HG02588 (cell line): ENCODE measurements at regions not wholly inside any gene's neighbourhood (a gene's known extent, or its start where the extent isn't known, plus 50 kb on each side); places are given as distances from the start of the nearest gene placed in this dataset.

Experiments
- ATAC-seq: cut with Tn5 transposase; IDR thresholded peaks from one replicate; pipeline ENCODE4 v1.9.1; 2021; ENCODE audit warnings: mild to moderate bottlenecking, moderate library complexity; ENCODE audit not compliant: unreplicated experiment

- no peak for ATAC-seq
Measured at GRCh38 chr12:58253663-58254062, 312.3 kb downstream of the ATP23 start.

- no peak for ATAC-seq
Measured at GRCh38 chr12:58254463-58255100, 313.2 kb downstream of the ATP23 start.

- ATAC-seq = no peak
Measured at GRCh38 chr12:58262796-58263195, 321.4 kb downstream of the ATP23 start.

- ATAC-seq = no peak
Measured at GRCh38 chr12:58263816-58264215, 322.4 kb downstream of the ATP23 start.

DNA sequence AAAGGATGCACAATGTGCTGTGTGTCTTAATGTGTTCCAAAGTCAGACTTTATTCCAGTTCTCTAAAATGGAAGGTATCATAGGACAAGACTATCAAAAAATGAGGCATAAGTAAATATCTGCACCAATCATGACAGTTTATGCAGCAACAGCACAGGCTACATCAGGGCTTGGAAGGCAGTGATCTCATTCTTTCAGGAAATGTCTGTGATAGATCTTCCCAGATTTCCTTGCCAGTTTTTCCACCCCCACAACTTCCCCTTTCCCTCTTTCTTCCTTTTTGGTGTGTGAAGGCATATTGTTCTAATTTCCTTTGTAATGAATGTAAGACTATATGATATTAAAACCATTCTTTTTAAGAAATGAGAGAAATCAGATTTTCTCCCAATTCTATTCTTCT, 326.7 kb downstream of the ATP23 start:
- ATAC-seq = no peak

DNA sequence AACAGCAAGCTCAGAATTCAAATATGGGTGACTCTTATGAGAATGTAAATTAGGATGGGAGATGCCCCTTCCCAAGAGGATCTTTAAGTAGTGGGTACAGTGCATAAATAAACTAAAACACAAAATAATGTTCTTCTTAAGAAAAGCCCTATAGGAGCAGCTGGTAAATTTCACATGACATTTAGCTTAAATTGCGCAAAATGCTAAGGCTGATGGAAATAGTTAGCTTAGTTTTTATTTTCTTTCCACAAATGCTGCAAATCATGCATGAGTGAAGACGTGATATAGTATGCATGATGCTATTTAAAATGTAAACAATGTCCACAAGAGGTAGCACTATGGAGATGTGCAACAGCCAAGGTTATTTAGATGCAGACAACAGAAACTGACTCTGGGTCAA, 328.1 kb downstream of the ATP23 start:
- no peak for ATAC-seq

GRCh38 chr12:58270966-58271705, 329.8 kb downstream of the ATP23 start:
- no peak for ATAC-seq

GRCh38 chr12:58272461-58272860, 331.1 kb downstream of the ATP23 start:
- no peak for ATAC-seq

DNA sequence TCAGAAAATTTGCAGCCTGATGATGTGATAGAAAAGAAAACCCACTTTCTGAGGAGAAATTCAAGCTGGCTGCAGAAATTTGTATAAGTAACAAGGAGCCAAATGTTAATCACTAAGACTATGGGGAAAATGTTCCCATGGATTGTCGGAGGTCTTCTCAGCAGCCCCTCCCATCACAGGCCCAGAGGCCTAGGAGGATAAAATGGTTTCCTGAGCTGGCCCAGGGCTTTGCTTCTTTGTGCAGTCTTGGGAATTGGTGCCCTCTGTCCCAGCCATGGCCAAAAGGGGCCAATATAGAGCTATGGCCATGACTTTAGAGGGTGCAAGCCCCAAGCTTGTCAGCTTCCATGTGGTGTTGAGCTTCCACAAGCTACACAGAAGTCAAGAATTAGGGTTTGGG, 335.9 kb downstream of the ATP23 start:
- ATAC-seq = no peak

- ATAC-seq = no peak
Measured at GRCh38 chr12:58283553-58283952, 342.2 kb downstream of the ATP23 start.

DNA sequence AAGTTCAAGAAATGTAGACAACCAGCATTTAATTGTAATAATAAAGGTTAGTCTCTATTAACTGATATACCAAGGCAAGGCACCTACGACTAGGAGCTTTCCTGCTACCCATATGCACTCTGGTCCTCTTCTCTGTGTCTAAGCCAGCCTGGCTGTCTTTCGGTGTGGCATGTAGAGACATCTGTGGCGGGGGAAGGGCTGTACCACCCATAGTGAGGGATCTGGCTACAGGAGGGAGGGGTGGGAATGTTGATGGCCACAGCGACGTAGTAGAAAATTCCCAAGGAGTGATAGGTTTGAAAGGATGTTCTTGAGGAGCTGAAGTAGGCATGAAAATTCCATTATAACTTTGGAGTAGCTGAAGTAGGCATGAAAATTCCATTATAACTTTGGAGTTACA, 344.2 kb downstream of the ATP23 start:
- ATAC-seq = no peak

DNA sequence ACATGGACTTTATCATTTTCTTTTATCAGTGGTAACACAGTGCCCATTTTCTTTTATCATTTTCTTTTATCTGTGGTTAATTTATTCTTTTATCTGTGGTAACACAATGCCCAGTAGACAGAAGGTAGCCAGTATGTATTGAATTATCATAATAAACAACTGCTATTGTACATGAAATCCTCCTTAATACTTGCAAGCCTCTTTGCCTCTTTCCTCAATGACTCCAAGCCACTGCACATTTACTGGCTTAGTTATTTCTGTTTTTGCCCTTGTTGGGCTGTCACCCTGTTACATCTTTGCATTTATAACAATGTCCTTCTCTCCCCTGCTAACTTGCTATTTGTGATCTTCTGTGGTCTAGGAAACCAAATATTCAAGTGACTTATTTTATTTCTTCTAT, 345.0 kb downstream of the ATP23 start:
- ATAC-seq = no peak

DNA sequence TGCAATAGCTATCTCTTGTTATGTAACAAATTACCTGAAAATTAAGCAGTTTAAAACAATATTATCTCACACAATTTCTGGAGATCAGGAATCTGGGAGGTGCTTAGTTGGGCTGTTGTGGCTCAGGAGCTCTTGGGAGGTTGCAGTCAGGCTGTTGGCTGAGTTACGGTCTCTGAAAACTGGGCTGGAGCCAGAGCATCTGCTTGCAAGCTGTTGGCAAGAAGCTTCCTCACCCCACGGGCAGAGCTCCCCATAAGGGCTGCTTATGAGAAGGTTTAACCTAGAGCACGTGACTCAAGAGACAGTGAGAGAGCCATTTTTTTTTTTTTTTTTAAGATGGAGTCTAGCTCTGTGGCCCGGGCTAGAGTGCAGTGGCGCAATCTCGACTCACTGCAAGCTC, 346.8 kb downstream of the ATP23 start:
- no peak for ATAC-seq

DNA sequence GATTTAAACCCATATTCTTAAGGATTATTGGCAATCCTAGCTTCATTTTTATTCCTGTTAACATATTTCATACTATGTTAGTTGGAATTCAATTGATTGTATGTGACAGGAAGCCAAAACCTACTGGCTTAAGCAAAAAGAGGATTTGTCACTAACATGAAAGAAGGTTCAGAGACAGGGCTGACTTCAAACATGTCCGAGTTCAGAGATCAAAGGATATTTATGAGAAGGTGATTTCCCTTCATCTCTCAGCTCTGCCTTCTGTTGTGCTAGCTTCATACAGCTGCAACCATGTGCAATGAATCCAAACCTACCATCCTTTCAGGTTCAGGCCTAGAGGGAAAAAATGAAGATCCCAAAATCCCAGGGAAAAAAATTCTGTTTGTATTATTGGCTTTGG, 349.7 kb downstream of the ATP23 start:
- ATAC-seq = no peak

- no peak for ATAC-seq
Measured at GRCh38 chr12:58293308-58293982, 352.1 kb downstream of the ATP23 start.

DNA sequence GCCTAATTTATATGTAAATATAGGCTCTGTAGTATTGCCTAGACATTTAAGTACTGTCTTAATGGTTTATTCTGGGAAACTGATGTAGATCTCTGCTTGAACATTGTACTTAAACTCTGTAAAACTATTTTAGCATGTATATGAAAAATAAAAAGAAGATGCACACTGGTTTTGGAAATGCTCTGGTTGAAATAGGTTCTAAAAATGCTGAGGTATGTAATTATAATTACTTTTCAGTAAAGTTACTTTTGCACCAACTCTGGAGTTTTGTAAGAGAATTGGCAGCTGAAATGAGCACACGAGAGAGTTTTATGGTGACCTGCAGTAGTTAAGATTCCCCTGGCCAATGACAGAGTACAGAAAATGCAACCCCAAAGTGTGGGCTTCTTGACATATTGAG, 353.9 kb downstream of the ATP23 start:
- ATAC-seq = no peak

- ATAC-seq = no peak
Measured at GRCh38 chr12:58296863-58297262, 355.5 kb downstream of the ATP23 start.

DNA sequence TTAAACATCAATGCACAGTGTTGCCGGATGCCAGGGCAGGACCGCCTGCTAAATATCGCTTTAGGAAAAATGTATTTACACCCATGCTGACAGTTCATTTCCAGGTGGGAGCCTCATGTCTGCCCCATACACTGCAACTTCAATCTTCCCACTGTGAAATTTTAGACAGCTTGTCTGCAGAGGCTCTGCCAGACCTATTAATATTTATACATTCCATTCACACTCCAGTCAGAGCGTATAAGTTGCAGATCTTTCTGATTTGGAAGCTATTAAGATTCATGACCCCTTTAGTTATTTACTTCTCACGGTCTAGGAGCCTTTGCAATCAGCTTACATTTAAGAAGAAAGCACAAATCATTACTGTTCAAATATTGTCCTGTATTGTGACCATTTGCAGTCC, 357.4 kb downstream of the ATP23 start:
- ATAC-seq = no peak

DNA sequence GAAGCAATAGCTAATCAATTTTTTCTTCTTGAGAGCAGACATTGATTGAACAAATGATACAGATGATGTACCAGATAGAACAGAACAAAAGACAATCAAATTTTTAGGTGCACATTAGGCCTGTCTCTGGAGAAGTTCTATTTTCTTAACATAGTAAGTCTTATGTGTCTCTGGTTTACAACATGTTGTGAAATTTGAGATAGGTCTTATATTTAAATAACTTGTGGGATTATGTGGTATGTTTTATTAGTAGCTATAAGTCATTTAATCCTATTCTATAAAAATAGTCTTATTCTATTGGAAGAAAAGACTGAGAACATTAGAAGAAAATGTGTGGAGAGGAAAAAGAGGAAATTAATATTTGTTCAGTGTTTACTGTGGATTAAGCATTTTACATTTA, 358.0 kb downstream of the ATP23 start:
- ATAC-seq = no peak

GRCh38 chr12:58301038-58301729, 359.8 kb downstream of the ATP23 start:
- ATAC-seq = no peak

- no peak for ATAC-seq
Measured at GRCh38 chr12:58301730-58302122, 360.4 kb downstream of the ATP23 start.
